IMR-90 (cell line): ENCODE measurements at regions not wholly inside any gene's neighbourhood (a gene's known extent, or its start where the extent isn't known, plus 50 kb on each side); places are given as distances from the start of the nearest gene placed in this dataset.

Experiments used
- ATAC-seq: fragments of 200-7000 bp; cut with Tn5 transposase; 2 replicates; pipeline ENCODE4 v1.9.1; 2020; ENCODE audit warnings: low read depth, mild to moderate bottlenecking, moderate library complexity
- BruUV-seq: library from RNA; stranded (reverse); fragments of 400-500 nt; replicated peaks from 2 replicates; lab custom pipeline; 2021; lab: Mats Ljungman, UMichigan
- CTCF ChIA-PET: fragments of 300-600 bp; formaldehyde crosslinking; extraction: SDS; loops from one replicate; lab custom pipeline; 2021; ENCODE audit warnings: antibody characterized with exemption; lab: Yijun Ruan, JAX
- POLR2A ChIA-PET: fragments of 300-600 bp; sonication (Branson Sonifier 250); formaldehyde crosslinking; loops from one replicate; lab custom pipeline; 2022; ENCODE audit warnings: antibody characterized with exemption; ENCODE audit not compliant: unreplicated experiment; lab: Charles Lee
- DNase-seq: peaks from one replicate; pipeline ENCODE4 v3.0.0; 2013
- H2AFZ ChIP-seq: replicated peaks from 2 replicates; pipeline ENCODE3; 2013; ENCODE audit warnings: low read length, mild to moderate bottlenecking; ENCODE audit not compliant: poor library complexity
- H2AK5ac ChIP-seq: 2 replicates; pipeline ENCODE4 v1.6.1; 2013; ENCODE audit warnings: low read depth, low read length, inconsistent platforms
- H2AK9ac ChIP-seq: replicated peaks from 2 replicates; pipeline ENCODE3; 2013; ENCODE audit warnings: mild to moderate bottlenecking, low read depth, low read length, moderate library complexity; ENCODE audit not compliant: poor library complexity
- H2BK120ac ChIP-seq: 2 replicates; pipeline ENCODE4 v1.6.1; 2013; ENCODE audit warnings: low read depth, low read length, inconsistent platforms
- H2BK15ac ChIP-seq: 3 replicates; pipeline ENCODE4 v1.6.1; 2013; ENCODE audit warnings: low read depth, low read length, inconsistent platforms
- H2BK20ac ChIP-seq: 2 replicates; pipeline ENCODE4 v1.6.1; 2013; ENCODE audit warnings: low read depth, mild to moderate bottlenecking, inconsistent platforms, low read length, moderate library complexity
- H2BK5ac ChIP-seq: 2 replicates; pipeline ENCODE4 v1.6.1; 2013; ENCODE audit warnings: mild to moderate bottlenecking, low read depth, low read length, inconsistent platforms; ENCODE audit not compliant: poor library complexity, severe bottlenecking
- H3K14ac ChIP-seq: replicated peaks from 2 replicates; pipeline ENCODE4 v1.6.1; 2013; ENCODE audit warnings: low read depth, low read length, inconsistent platforms
- H3K18ac ChIP-seq: 2 replicates; pipeline ENCODE4 v1.6.1; 2013; ENCODE audit warnings: low read depth, low read length, control low read depth
- H3K23ac ChIP-seq: 2 replicates; pipeline ENCODE4 v1.6.1; 2013; ENCODE audit warnings: low read depth, low read length, inconsistent platforms
- H3K27ac ChIP-seq: 2 replicates; pipeline ENCODE4 v1.5.1; 2013; ENCODE audit warnings: mild to moderate bottlenecking, control low read depth, low read length; ENCODE audit not compliant: insufficient read depth
- H3K27me3 ChIP-seq: 2 replicates; pipeline ENCODE4 v1.6.1; 2013; ENCODE audit warnings: low read length; ENCODE audit not compliant: control insufficient read depth, insufficient read depth
- H3K36me3 ChIP-seq: 2 replicates; pipeline ENCODE4 v1.6.1; 2013; ENCODE audit warnings: low read length, mixed read lengths; ENCODE audit not compliant: control insufficient read depth, insufficient read depth
- H3K4ac ChIP-seq: 2 replicates; pipeline ENCODE4 v1.6.1; 2013; ENCODE audit warnings: low read depth, low read length, inconsistent platforms
- H3K4me1 ChIP-seq: 2 replicates; pipeline ENCODE4 v1.6.1; 2013; ENCODE audit warnings: low read length, mixed read lengths; ENCODE audit not compliant: control insufficient read depth, insufficient read depth
- H3K4me2 ChIP-seq: 2 replicates; pipeline ENCODE4 v1.6.1; 2013; ENCODE audit warnings: low read depth, mild to moderate bottlenecking, control low read depth, low read length, moderate library complexity
- H3K4me3 ChIP-seq: 2 replicates; pipeline ENCODE4 v1.5.1; 2013; ENCODE audit warnings: low read depth, mild to moderate bottlenecking, control low read depth, low read length, moderate library complexity; ENCODE audit not compliant: insufficient read depth
- H3K56ac ChIP-seq: 2 replicates; pipeline ENCODE4 v1.6.1; 2013; ENCODE audit warnings: low read length, inconsistent platforms; ENCODE audit not compliant: insufficient read depth; ENCODE audit errors: extremely low read depth
- H3K79me1 ChIP-seq, 2 experiments: 2 replicates each; pipeline ENCODE4 v1.6.1; 2013; ENCODE audit warnings: low read length in 2 of 2, inconsistent platforms in 1 of 2, low read depth in 1 of 2
- H3K9ac ChIP-seq: 2 replicates; pipeline ENCODE4 v1.6.1; 2013; ENCODE audit warnings: low read depth, low read length, control low read depth
- H3K9me1 ChIP-seq: 2 replicates; pipeline ENCODE4 v1.6.1; 2013; ENCODE audit warnings: low read length, inconsistent platforms; ENCODE audit not compliant: insufficient read depth
- H3K9me3 ChIP-seq: 2 replicates; pipeline ENCODE4 v1.6.1; 2013; ENCODE audit warnings: low read length; ENCODE audit not compliant: control insufficient read depth, insufficient read depth
- H4K20me1 ChIP-seq: 2 replicates; pipeline ENCODE4 v1.6.1; 2013; ENCODE audit warnings: low read length, inconsistent platforms; ENCODE audit not compliant: insufficient read depth
- H4K5ac ChIP-seq: 2 replicates; pipeline ENCODE4 v1.6.1; 2013; ENCODE audit warnings: mild to moderate bottlenecking, low read depth, low read length, control low read depth
- H4K8ac ChIP-seq, 2 experiments: 2 replicates each; pipeline ENCODE4 v1.6.1; 2013; ENCODE audit warnings: low read depth in 2 of 2, low read length in 2 of 2, control low read depth in 1 of 2, inconsistent platforms in 1 of 2
- H4K91ac ChIP-seq: 2 replicates; pipeline ENCODE4 v1.6.1; 2013; ENCODE audit warnings: low read depth, low read length, inconsistent platforms; ENCODE audit not compliant: insufficient read depth
- BHLHE40 ChIP-seq: fragments of 150-350 bp; IDR thresholded peaks from 2 replicates; pipeline ENCODE4 v1.6.1; 2016; ENCODE audit warnings: mild to moderate bottlenecking, low read depth, low read length
- CEBPB ChIP-seq: IDR thresholded peaks from 2 replicates; pipeline ENCODE4 v1.6.1; 2012; ENCODE audit warnings: low read depth, low read length, improper control_type of control experiment
- CHD1 ChIP-seq: IDR thresholded peaks from 2 replicates; pipeline ENCODE4 v1.6.1; 2012; ENCODE audit warnings: low read depth, low read length, improper control_type of control experiment
- CTCF ChIP-seq: conservative IDR thresholded peaks from 2 replicates; pipeline ENCODE4 v1.5.1; 2012; ENCODE audit warnings: mild to moderate bottlenecking, low read depth, low read length, improper control_type of control experiment
- ELK1 ChIP-seq: fragments of 150-350 bp; IDR thresholded peaks from 2 replicates; pipeline ENCODE4 v1.6.1; 2016; ENCODE audit warnings: low read depth, mild to moderate bottlenecking, low read length, moderate library complexity, borderline replicate concordance
- FOS ChIP-seq: fragments of 150-350 bp; IDR thresholded peaks from 2 replicates; pipeline ENCODE4 v1.6.1; 2016; ENCODE audit warnings: low read depth, low read length
- MAFK ChIP-seq: IDR thresholded peaks from 2 replicates; pipeline ENCODE4 v1.6.1; 2012; ENCODE audit warnings: low read depth, low read length, improper control_type of control experiment
- MAZ ChIP-seq: IDR thresholded peaks from 2 replicates; pipeline ENCODE4 v1.6.1; 2012; ENCODE audit warnings: low read depth, mild to moderate bottlenecking, low read length, improper control_type of control experiment, moderate library complexity, borderline replicate concordance
- MXI1 ChIP-seq: IDR thresholded peaks from 2 replicates; pipeline ENCODE4 v1.6.1; 2012; ENCODE audit warnings: low read depth, mild to moderate bottlenecking, low read length, moderate library complexity, borderline replicate concordance
- NFE2L2 ChIP-seq: fragments of 150-350 bp; IDR thresholded peaks from 2 replicates; pipeline ENCODE4 v1.6.1; 2016; ENCODE audit warnings: low read depth, mild to moderate bottlenecking, low read length
- POLR2A ChIP-seq: IDR thresholded peaks from 2 replicates; pipeline ENCODE4 v1.6.1; 2012; ENCODE audit warnings: mild to moderate bottlenecking, low read depth, low read length
- RAD21 ChIP-seq: IDR thresholded peaks from 2 replicates; pipeline ENCODE4 v1.6.1; 2012; ENCODE audit warnings: low read length, improper control_type of control experiment
- RCOR1 ChIP-seq: IDR thresholded peaks from 2 replicates; pipeline ENCODE4 v1.6.1; 2012; ENCODE audit warnings: mild to moderate bottlenecking, low read length, improper control_type of control experiment; ENCODE audit not compliant: insufficient replicate concordance
- RFX5 ChIP-seq: IDR thresholded peaks from 2 replicates; pipeline ENCODE4 v1.8.0; 2012; ENCODE audit warnings: low read depth, mild to moderate bottlenecking, low read length, moderate library complexity
- SMC3 ChIP-seq: fragments of 150-350 bp; IDR thresholded peaks from 2 replicates; pipeline ENCODE4 v1.6.1; 2016; ENCODE audit warnings: low read depth, mild to moderate bottlenecking, antibody characterized with exemption, low read length, moderate library complexity
- USF2 ChIP-seq: fragments of 150-350 bp; IDR thresholded peaks from 2 replicates; pipeline ENCODE4 v1.6.1; 2017; ENCODE audit warnings: mild to moderate bottlenecking, antibody characterized with exemption, low read length, low read depth
- WGBS, 2 experiments: methylation state at CpG; one replicate each; pipeline versions ENCODE4 v1.1.5 to v1.1.7; 2013; ENCODE audit warnings: missing lambda C conversion rate in 2 of 2; ENCODE audit not compliant: insufficient read length in 1 of 2; ENCODE audit errors: extremely low coverage in 2 of 2; 5-methylcytosine and 5-hydroxymethylcytosine counted together
- dilution Hi-C: fragments of 300-500 bp; cut with HindIII; formaldehyde crosslinking; loops from one replicate; pipeline ENCODE4 v1.14.3; 2018; ENCODE audit warnings: low sequenced_read_pairs; ENCODE audit not compliant: unreplicated experiment
- in situ Hi-C: fragments of 300-500 bp; cut with MboI; formaldehyde crosslinking; loops from 3 replicates; pipeline ENCODE4 v1.14.3; 2019; ENCODE audit warnings: low sequenced_read_pairs, inconsistent platforms, mixed read lengths
- intact Hi-C: fragments of 100-400 bp; cut with micrococcal nuclease; formaldehyde crosslinking; loops from 2 replicates; pipeline ENCODE4 v1.10.0; 2022

GRCh38 chr5:4339949-4340348 is 744.3 kb downstream of the IRX1 start:
- Histone ChIP-seq H4K91ac (no peak overlapping the region), H2AK9ac (no peak overlapping the region), H4K8ac (no peak overlapping the region), H2AK5ac (no peak overlapping the region), H2BK5ac (no peak overlapping the region), H2AFZ (no peak overlapping the region), H3K14ac (no peak overlapping the region), H3K4me1 (no peaks in the 10 kb centered on the region), H3K23ac (no peak overlapping the region), H3K27me3 (no peaks in the 10 kb centered on the region), H3K27ac (no peak overlapping the region), H3K4ac (no peak overlapping the region), H3K9me1 (no peaks in the 10 kb centered on the region), H4K5ac (no peak overlapping the region), H3K9me3 (peaks cover 27% of the 10 kb centered on the region), H2BK120ac (no peak overlapping the region), H3K79me1 (no peaks in the 10 kb centered on the region), H2BK20ac (no peak overlapping the region), H3K36me3 (no peaks in the 10 kb centered on the region), H3K18ac (no peak overlapping the region), H4K20me1 (no peaks in the 10 kb centered on the region), H3K4me2 (no peak overlapping the region), H2BK15ac (no peak overlapping the region), H3K4me3 (no peak overlapping the region), H3K56ac (no peak overlapping the region), H3K9ac (no peak overlapping the region)
- dilution Hi-C loops (no loop called here), in situ Hi-C loops (no loop called here), intact Hi-C loops (no loop called here)
- ATAC-seq = no peak
- TF ChIP-seq SMC3 (no peak), RCOR1 (no peak), FOS (no peak), MAZ (no peak), CEBPB (no peak), USF2 (no peak), ELK1 (no peak), MXI1 (no peak), POLR2A (no peak), RFX5 (no peak), BHLHE40 (no peak), NFE2L2 (no peak), RAD21 (no peak), CTCF (no peak), MAFK (no peak), CHD1 (no peak)
- WGBS, 2 experiments = 67% methylated on average over 3 of the region's 9 CpGs; no CpG with 5 or more reads in 1 of the 2 experiments
- CTCF ChIA-PET = no interaction called here
- POLR2A ChIA-PET = no interaction called here
- no TSS peak for BruUV-seq
- DNase-seq = no peak
